Kidney (tissue), 13 donors: ENCODE measurements at regions not wholly inside any gene's neighbourhood (a gene's known extent, or its start where the extent isn't known, plus 50 kb on each side); places are given as distances from the start of the nearest gene placed in this dataset.

Experiments used
- DNase-seq, 5 donors: peaks; one replicate each; pipeline ENCODE4 v3.0.0-alpha.2; 2013 to 2020
- FAIRE-seq: peaks from 2 replicates; lab custom pipeline; 2012; peaks lifted over from hg19 to GRCh38; lab: Jason Lieb, UNC
- H3K27ac ChIP-seq, 2 donors: one replicate each; pipeline ENCODE4 v1.7.0; 2013; ENCODE audit warnings: low read depth in 2 of 2, low read length in 2 of 2, inconsistent platforms in 1 of 2
- H3K27me3 ChIP-seq: one replicate; pipeline ENCODE4 v1.7.1; 2013; ENCODE audit warnings: low read length, inconsistent platforms; ENCODE audit not compliant: control insufficient read depth, insufficient read depth
- H3K36me3 ChIP-seq, 3 donors: one replicate each; pipeline versions ENCODE4 v1.7.0 to v1.7.1; 2013; ENCODE audit warnings: low read length in 3 of 3, control low read depth in 1 of 3, inconsistent platforms in 1 of 3; ENCODE audit not compliant: insufficient read depth in 3 of 3, control insufficient read depth in 2 of 3
- H3K4me1 ChIP-seq, 3 donors: one replicate each; pipeline versions ENCODE4 v1.7.0 to v1.7.1; 2013; ENCODE audit warnings: low read length in 3 of 3, inconsistent platforms in 1 of 3, low read depth in 1 of 3; ENCODE audit not compliant: control insufficient read depth in 2 of 3, insufficient read depth in 2 of 3
- H3K4me3 ChIP-seq, 3 donors: one replicate each; pipeline versions ENCODE4 v1.7.0 to v1.8.1; 2013; ENCODE audit warnings: low read length in 3 of 3, control low read depth in 1 of 3, inconsistent platforms in 1 of 3
- H3K9ac ChIP-seq, 3 donors: one replicate each; pipeline versions ENCODE4 v1.7.0 to v1.7.1; 2013; ENCODE audit warnings: low read length in 3 of 3, control low read depth in 1 of 3, inconsistent platforms in 1 of 3
- H3K9me3 ChIP-seq, 3 donors: one replicate each; pipeline versions ENCODE4 v1.7.0 to v1.7.1; 2013; ENCODE audit warnings: low read length in 3 of 3, control low read depth in 1 of 3, inconsistent platforms in 1 of 3; ENCODE audit not compliant: control insufficient read depth in 2 of 3, insufficient read depth in 1 of 3
- intact Hi-C: fragments of 100-400 bp; cut with DNase I; formaldehyde crosslinking; loops from one replicate; pipeline ENCODE4 v1.11.1; 2022
- TF ChIP-seq, protein P1 (sequence below): IDR thresholded peaks from 3 replicates; pipeline ENCODE4 v1.5.1; 2012; ENCODE audit warnings: mild to moderate bottlenecking, moderate library complexity, borderline replicate concordance; ENCODE audit not compliant: insufficient read depth; ENCODE audit errors: extremely low read depth
- donor health status: control.
- donor health status: control.
- donor health status: control.
- donor health status: control.
- donor health status: control.
- donor health status: DM: yes; HTN: yes; CAD: no.
- donor health status: Normal renal cell carcinoma (clear cell type).

DNA sequence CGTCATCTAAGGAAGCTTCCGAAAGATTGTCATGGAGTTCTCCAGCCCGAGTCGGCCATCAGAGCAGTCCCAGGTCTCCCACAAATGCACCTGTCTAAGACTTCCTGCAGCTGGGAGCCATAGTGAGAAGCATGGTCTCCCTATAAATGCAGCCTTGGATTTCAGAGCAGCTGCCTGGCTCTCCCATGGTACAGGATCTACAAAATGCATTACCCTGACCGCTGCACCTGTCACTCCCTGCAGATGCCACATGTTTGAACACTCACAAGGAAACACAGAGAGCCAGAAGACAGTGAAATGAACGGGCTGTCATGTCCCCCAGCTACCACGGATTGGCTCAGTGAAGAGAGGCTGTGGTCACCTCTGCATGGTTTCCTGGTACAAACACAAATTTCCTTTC lies 702.7 kb downstream of the MED13L start:
- Histone ChIP-seq H3K27me3 (no peaks in the 10 kb centered on the region), H3K27ac (no peak overlapping the region), H3K4me3 (no peak overlapping the region), H3K9ac (no peak overlapping the region), H3K4me1 (no peaks in the 10 kb centered on the region), H3K36me3 (no peaks in the 10 kb centered on the region), H3K9me3 (no peaks in the 10 kb centered on the region)
- intact Hi-C loops, result no loop called here
- no peak for DNase-seq
- no peak for FAIRE-seq
- TF ChIP-seq, protein P1, sequence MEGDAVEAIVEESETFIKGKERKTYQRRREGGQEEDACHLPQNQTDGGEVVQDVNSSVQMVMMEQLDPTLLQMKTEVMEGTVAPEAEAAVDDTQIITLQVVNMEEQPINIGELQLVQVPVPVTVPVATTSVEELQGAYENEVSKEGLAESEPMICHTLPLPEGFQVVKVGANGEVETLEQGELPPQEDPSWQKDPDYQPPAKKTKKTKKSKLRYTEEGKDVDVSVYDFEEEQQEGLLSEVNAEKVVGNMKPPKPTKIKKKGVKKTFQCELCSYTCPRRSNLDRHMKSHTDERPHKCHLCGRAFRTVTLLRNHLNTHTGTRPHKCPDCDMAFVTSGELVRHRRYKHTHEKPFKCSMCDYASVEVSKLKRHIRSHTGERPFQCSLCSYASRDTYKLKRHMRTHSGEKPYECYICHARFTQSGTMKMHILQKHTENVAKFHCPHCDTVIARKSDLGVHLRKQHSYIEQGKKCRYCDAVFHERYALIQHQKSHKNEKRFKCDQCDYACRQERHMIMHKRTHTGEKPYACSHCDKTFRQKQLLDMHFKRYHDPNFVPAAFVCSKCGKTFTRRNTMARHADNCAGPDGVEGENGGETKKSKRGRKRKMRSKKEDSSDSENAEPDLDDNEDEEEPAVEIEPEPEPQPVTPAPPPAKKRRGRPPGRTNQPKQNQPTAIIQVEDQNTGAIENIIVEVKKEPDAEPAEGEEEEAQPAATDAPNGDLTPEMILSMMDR, result no peak

DNA sequence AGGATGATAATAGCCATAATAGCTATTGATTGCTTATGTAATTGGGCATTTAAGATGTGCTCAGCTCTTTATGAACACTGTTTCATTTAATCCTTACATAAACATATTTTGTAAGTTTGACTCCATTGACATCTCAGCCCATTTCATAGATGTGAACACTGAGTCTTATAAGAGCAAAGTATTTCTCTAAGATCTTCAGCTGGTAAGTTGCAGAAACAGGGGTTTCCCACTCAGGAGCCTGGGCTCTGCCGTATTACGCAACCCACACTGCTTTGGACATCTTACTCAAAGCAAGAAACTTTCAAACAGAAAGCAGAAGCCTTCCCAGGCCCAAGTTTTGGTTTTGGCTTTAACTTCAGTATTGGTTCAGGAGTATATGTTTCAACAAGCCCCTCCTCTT lies 705.1 kb downstream of the MED13L start:
- H3K9ac ChIP-seq, result no peak overlapping the region
- H3K4me1 ChIP-seq, result no peaks in the 10 kb centered on the region
- intact Hi-C loops, result no loop called here
- H3K4me3 ChIP-seq, result no peak overlapping the region
- H3K36me3 ChIP-seq, result no peaks in the 10 kb centered on the region
- TF ChIP-seq, protein P1, result no peak
- DNase-seq (no peak), FAIRE-seq (no peak)
- no peaks in the 10 kb centered on the region for H3K9me3 ChIP-seq
- H3K27me3 ChIP-seq, result no peaks in the 10 kb centered on the region
- H3K27ac ChIP-seq, result no peak overlapping the region

DNA sequence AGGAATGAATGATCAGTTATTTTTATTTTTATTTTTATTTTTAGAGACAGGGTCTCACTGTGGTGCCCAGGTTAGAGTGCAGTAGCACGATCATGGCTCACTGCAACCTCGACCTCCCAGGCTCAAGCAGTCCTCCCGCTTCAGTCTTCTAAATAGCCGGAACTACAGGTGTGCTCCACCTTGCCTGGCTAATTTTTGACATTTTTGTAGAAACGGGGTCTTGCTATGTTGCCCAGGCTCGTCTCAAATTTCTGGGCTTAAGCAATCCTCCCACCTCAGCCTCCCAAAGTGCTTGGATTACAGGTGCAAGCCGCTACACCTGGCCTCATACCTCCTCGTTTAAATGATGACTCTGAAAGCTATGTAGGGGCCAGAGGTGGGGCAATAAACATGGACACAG lies 706.0 kb downstream of the MED13L start:
- Histone ChIP-seq H3K9ac (no peak overlapping the region), H3K36me3 (no peaks in the 10 kb centered on the region), H3K27me3 (no peaks in the 10 kb centered on the region), H3K4me3 (no peak overlapping the region), H3K27ac (no peak overlapping the region), H3K4me1 (no peaks in the 10 kb centered on the region), H3K9me3 (no peaks in the 10 kb centered on the region)
- FAIRE-seq (no peak), DNase-seq (no peak)
- TF ChIP-seq, protein P1, result no peak
- intact Hi-C loops, result no loop called here

DNA sequence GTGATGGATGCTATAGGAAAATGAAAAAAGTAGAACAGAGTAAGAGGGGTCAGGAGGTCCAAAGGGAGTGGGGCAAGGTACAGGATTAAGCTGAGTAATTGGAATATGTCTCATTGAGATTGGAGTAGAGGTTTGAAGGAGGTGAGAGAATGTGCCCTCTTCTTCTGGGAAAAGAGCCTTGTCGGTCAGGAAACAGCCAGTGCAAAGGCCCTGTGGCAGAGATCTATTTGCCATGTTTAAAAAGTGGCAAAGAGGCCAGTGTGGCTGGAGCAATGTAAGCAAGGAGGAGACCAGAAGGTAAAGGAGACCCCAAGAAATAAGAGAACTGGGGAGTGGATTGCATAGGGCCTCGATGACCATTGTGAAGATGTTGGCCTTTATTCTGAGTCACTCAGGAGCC lies 706.5 kb downstream of the MED13L start:
- H3K36me3 ChIP-seq, result no peaks in the 10 kb centered on the region
- H3K4me3 ChIP-seq, result no peak overlapping the region
- no peak overlapping the region for H3K27ac ChIP-seq
- H3K4me1 ChIP-seq, result no peaks in the 10 kb centered on the region
- no peaks in the 10 kb centered on the region for H3K9me3 ChIP-seq
- H3K9ac ChIP-seq, result no peak overlapping the region
- intact Hi-C loops, result no loop called here
- no peaks in the 10 kb centered on the region for H3K27me3 ChIP-seq
- FAIRE-seq (no peak), DNase-seq (no peak)
- TF ChIP-seq, protein P1, result no peak
